H9 (cell line): ENCODE measurements at regions not wholly inside any gene's neighbourhood (a gene's known extent, or its start where the extent isn't known, plus 50 kb on each side); places are given as distances from the start of the nearest gene placed in this dataset.

ENCODE experiments used
- DNase-seq: peaks from one replicate; pipeline ENCODE4 v3.0.0-alpha.2; 2017
- H2AFZ ChIP-seq: one replicate; pipeline ENCODE4 v1.6.1; 2013; ENCODE audit warnings: mild to moderate bottlenecking, low read length, control low read depth, moderate library complexity
- H2AK5ac ChIP-seq: 2 replicates; pipeline ENCODE4 v1.6.1; 2013; ENCODE audit warnings: low read length, control low read depth, mixed read lengths; ENCODE audit not compliant: insufficient read length
- H2BK120ac ChIP-seq: one replicate; pipeline ENCODE4 v1.6.1; 2013; ENCODE audit warnings: low read depth, mild to moderate bottlenecking, low read length, control low read depth, inconsistent platforms; ENCODE audit not compliant: poor library complexity, severe bottlenecking
- H2BK12ac ChIP-seq: 2 replicates; pipeline ENCODE4 v1.6.1; 2013; ENCODE audit warnings: low read length, control low read depth, mixed read lengths, low read depth; ENCODE audit not compliant: insufficient read length
- H2BK15ac ChIP-seq: 2 replicates; pipeline ENCODE4 v1.6.1; 2013; ENCODE audit warnings: low read depth, low read length, control low read depth
- H2BK20ac ChIP-seq: one replicate; pipeline ENCODE4 v1.6.1; 2013; ENCODE audit warnings: low read depth, mild to moderate bottlenecking, low read length, control low read depth, inconsistent platforms; ENCODE audit not compliant: poor library complexity, severe bottlenecking
- H2BK5ac ChIP-seq: 2 replicates; pipeline ENCODE4 v1.6.1; 2013; ENCODE audit warnings: low read length, control low read depth, mixed read lengths; ENCODE audit not compliant: insufficient read length
- H3K14ac ChIP-seq: 2 replicates; pipeline ENCODE4 v1.6.1; 2013; ENCODE audit warnings: low read length, control low read depth; ENCODE audit not compliant: insufficient read depth
- H3K18ac ChIP-seq: 2 replicates; pipeline ENCODE4 v1.6.1; 2013; ENCODE audit warnings: low read depth, mild to moderate bottlenecking, mixed read lengths, low read length, control low read depth; ENCODE audit not compliant: insufficient read length
- H3K23ac ChIP-seq: 2 replicates; pipeline ENCODE4 v1.6.1; 2013; ENCODE audit warnings: low read length, control low read depth, mixed read lengths, low read depth; ENCODE audit not compliant: insufficient read length
- H3K23me2 ChIP-seq: 2 replicates; pipeline ENCODE4 v1.6.1; 2013; ENCODE audit warnings: low read depth, mild to moderate bottlenecking, mixed read lengths, low read length, control low read depth; ENCODE audit not compliant: insufficient read length, poor library complexity, severe bottlenecking
- H3K27ac ChIP-seq: 2 replicates; pipeline ENCODE4 v1.5.1; 2013; ENCODE audit warnings: low read length, control low read depth, mixed read lengths, low read depth; ENCODE audit not compliant: insufficient read length
- H3K27me3 ChIP-seq: 2 replicates; pipeline ENCODE4 v1.6.1; 2013; ENCODE audit warnings: low read length, control low read depth, inconsistent platforms; ENCODE audit not compliant: insufficient read depth
- H3K4ac ChIP-seq: 2 replicates; pipeline ENCODE4 v1.6.1; 2013; ENCODE audit warnings: low read depth, mild to moderate bottlenecking, control low read depth, inconsistent platforms, low read length, moderate library complexity
- H3K4me1 ChIP-seq: 2 replicates; pipeline ENCODE4 v1.6.1; 2013; ENCODE audit warnings: low read length, control low read depth, inconsistent platforms; ENCODE audit not compliant: insufficient read depth
- H3K4me2 ChIP-seq: 2 replicates; pipeline ENCODE4 v1.6.1; 2013; ENCODE audit warnings: low read length, control low read depth, mixed read lengths; ENCODE audit not compliant: insufficient read length, insufficient read depth
- H3K56ac ChIP-seq: 2 replicates; pipeline ENCODE4 v1.6.1; 2013; ENCODE audit warnings: low read depth, mild to moderate bottlenecking, mixed read lengths, low read length, control low read depth; ENCODE audit not compliant: insufficient read length
- H3K79me1 ChIP-seq: 2 replicates; pipeline ENCODE4 v1.6.1; 2013; ENCODE audit warnings: low read depth, mild to moderate bottlenecking, moderate library complexity, low read length, control low read depth, inconsistent platforms; ENCODE audit not compliant: insufficient read depth, poor library complexity, severe bottlenecking
- H3K79me2 ChIP-seq: 2 replicates; pipeline ENCODE4 v1.6.1; 2013; ENCODE audit warnings: low read length, control low read depth, inconsistent platforms; ENCODE audit not compliant: insufficient read depth
- H3K9ac ChIP-seq: 2 replicates; pipeline ENCODE4 v1.6.1; 2013; ENCODE audit warnings: low read length, control low read depth, mixed read lengths; ENCODE audit not compliant: insufficient read length; ENCODE audit errors: extremely low read depth
- H3K9me3 ChIP-seq: one replicate; pipeline ENCODE4 v1.6.1; 2013; ENCODE audit warnings: low read depth, low read length, inconsistent platforms; ENCODE audit not compliant: control insufficient read depth
- H3T11ph ChIP-seq: one replicate; pipeline ENCODE4 v1.6.1; 2013; ENCODE audit warnings: mild to moderate bottlenecking, low read length, control low read depth, inconsistent platforms
- H4K20me1 ChIP-seq: one replicate; pipeline ENCODE4 v1.6.1; 2013; ENCODE audit not compliant: control insufficient read depth, insufficient read length, insufficient read depth
- H4K5ac ChIP-seq: 2 replicates; pipeline ENCODE4 v1.6.1; 2013; ENCODE audit warnings: low read depth, mild to moderate bottlenecking, mixed read lengths, low read length, control low read depth; ENCODE audit not compliant: insufficient read length
- H4K8ac ChIP-seq: replicated peaks from 2 replicates; pipeline ENCODE4 v1.6.1; 2013; ENCODE audit warnings: low read length, control low read depth, mixed read lengths, low read depth; ENCODE audit not compliant: insufficient read length
- H4K91ac ChIP-seq: 2 replicates; pipeline ENCODE4 v1.6.1; 2013; ENCODE audit warnings: low read depth, mild to moderate bottlenecking, moderate library complexity, mixed read lengths, low read length, control low read depth; ENCODE audit not compliant: insufficient read length
- H3K27ac Mint-ChIP-seq, 3 experiments: 2 replicates in 2 of 3; 3 replicates in 1 of 3; pipeline ENCODE4 v1.8.0; 2020 to 2021; ENCODE audit warnings: mixed read lengths in 3 of 3, mild to moderate bottlenecking in 1 of 3, moderate library complexity in 1 of 3
- H3K27me3 Mint-ChIP-seq: 2 replicates; pipeline ENCODE4 v1.8.0; 2021; ENCODE audit warnings: low read depth, mild to moderate bottlenecking, moderate library complexity, mixed read lengths
- H3K36me3 Mint-ChIP-seq, 3 experiments: 2 replicates in 2 of 3; 3 replicates in 1 of 3; pipeline ENCODE4 v1.8.0; 2020 to 2021; ENCODE audit warnings: low read depth in 3 of 3, mixed read lengths in 3 of 3; ENCODE audit not compliant: insufficient read depth in 1 of 3
- H3K4me1 Mint-ChIP-seq, 2 experiments: 2 replicates each; pipeline ENCODE4 v1.8.0; 2020; ENCODE audit warnings: mixed read lengths in 2 of 2
- H3K4me3 Mint-ChIP-seq, 2 experiments: 2 replicates in 1 of 2; 3 replicates in 1 of 2; pipeline ENCODE4 v1.8.0; 2020 to 2021; ENCODE audit warnings: mild to moderate bottlenecking in 2 of 2, mixed read lengths in 2 of 2, moderate library complexity in 1 of 2
- H3K9me3 Mint-ChIP-seq, 2 experiments: 2 replicates in 1 of 2; 3 replicates in 1 of 2; pipeline ENCODE4 v1.8.0; 2020; ENCODE audit warnings: mild to moderate bottlenecking in 2 of 2, mixed read lengths in 2 of 2, moderate library complexity in 1 of 2
- WGBS: extraction: QIAGEN DNeasy Blood & Tissue Kit; methylation state at CpG from one replicate; pipeline ENCODE4 v1.1.7; 2013; ENCODE audit warnings: missing lambda C conversion rate, low lambda C conversion rate, mixed read lengths; ENCODE audit not compliant: insufficient read length; ENCODE audit errors: extremely low coverage; 5-methylcytosine and 5-hydroxymethylcytosine counted together
- TF ChIP-seq, protein P1 (sequence below): fragments of 200-600 bp; sonication (generic); conservative IDR thresholded peaks from 3 replicates; pipeline ENCODE4 v1.8.0; 2021; ENCODE audit warnings: antibody characterized with exemption, mild to moderate bottlenecking

DNA sequence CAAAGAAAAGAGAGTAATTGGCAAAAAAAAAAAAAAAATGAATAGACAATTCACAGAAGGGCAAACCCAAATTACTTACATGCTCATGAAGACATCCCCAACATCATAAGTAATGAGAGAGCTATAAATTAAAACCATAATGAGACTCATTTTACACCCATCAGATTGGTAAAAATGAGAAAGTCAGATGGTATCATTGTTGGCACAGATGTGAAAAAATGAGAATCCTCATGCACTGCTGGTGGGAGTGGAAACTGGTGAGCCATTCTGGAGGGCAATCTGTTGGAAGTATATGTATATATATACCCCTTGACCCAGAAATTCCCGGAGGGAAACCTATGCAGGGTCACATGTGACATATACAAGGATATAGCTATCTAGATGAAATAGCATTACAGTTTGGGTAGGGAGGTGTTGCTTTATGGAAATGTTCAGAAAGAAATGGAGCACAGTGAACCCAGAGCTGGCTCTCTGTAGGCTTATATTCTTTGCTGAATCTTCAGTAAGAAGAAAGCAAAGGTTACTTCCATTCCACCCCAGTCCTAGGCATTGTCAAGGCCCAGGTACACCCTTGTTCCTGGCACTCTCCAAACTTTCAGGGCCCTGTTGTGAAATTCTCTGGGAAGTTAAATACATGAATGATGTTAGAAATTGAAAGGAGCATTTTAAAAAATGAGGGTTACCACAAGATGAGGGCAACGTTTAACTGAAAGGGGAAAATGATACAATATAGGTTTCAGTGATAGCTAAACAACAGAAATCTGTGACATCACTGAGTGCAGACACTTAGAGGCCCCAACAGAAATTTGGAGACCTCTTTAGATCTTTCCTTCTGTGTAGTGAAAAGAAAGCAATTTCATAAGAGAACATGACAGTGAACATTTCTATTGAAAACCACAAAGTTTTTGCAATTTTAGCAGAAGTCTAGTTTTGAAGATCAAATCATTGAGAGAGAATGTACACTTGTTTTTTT, 132.7 kb upstream of the TPRG1 start:
- no CpG with 5 or more reads among the region's 2 CpGs for WGBS
- Histone ChIP-seq H2AFZ (no peak overlapping the region), H3K27me3 (no peaks in the 10 kb centered on the region), H3K23me2 (no peaks in the 10 kb centered on the region), H4K20me1 (no peaks in the 10 kb centered on the region), H3K4me1 (no peaks in the 10 kb centered on the region), H3K9me3 (no peaks in the 10 kb centered on the region), H3K79me2 (no peaks in the 10 kb centered on the region), H3K23ac (no peak overlapping the region), H3K4me2 (no peak overlapping the region), H2BK20ac (no peak overlapping the region), H3K18ac (no peak overlapping the region), H2BK15ac (no peak overlapping the region), H3K4ac (no peak overlapping the region), H3K79me1 (no peaks in the 10 kb centered on the region), H2BK120ac (no peak overlapping the region), H2AK5ac (no peak overlapping the region), H3K9ac (no peak overlapping the region), H3K27ac (no peak overlapping the region), H4K8ac (no peak overlapping the region), H3K14ac (no peak overlapping the region), H2BK5ac (no peak overlapping the region), H3K56ac (no peak overlapping the region), H4K5ac (no peak overlapping the region), H2BK12ac (no peak overlapping the region), H3T11ph (no peak overlapping the region), H4K91ac (no peak overlapping the region)
- Mint-ChIP-seq H3K27me3 (no peaks in the 10 kb centered on the region), H3K4me1 (peaks cover 3 to 5% of the 10 kb centered on the region in 2 experiments; a peak in 1 of 4 replicates), H3K36me3 (no peaks in the 10 kb centered on the region), H3K9me3 (peaks cover 0 to 5% of the 10 kb centered on the region in 2 experiments; a peak in 2 of 5 replicates), H3K4me3 (no peak overlapping the region), H3K27ac (no peak overlapping the region)
- DNase-seq = no peak
- TF ChIP-seq, protein P1, sequence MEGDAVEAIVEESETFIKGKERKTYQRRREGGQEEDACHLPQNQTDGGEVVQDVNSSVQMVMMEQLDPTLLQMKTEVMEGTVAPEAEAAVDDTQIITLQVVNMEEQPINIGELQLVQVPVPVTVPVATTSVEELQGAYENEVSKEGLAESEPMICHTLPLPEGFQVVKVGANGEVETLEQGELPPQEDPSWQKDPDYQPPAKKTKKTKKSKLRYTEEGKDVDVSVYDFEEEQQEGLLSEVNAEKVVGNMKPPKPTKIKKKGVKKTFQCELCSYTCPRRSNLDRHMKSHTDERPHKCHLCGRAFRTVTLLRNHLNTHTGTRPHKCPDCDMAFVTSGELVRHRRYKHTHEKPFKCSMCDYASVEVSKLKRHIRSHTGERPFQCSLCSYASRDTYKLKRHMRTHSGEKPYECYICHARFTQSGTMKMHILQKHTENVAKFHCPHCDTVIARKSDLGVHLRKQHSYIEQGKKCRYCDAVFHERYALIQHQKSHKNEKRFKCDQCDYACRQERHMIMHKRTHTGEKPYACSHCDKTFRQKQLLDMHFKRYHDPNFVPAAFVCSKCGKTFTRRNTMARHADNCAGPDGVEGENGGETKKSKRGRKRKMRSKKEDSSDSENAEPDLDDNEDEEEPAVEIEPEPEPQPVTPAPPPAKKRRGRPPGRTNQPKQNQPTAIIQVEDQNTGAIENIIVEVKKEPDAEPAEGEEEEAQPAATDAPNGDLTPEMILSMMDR = no peak
